ENCODE measurements at regions not wholly inside any gene's neighbourhood (a gene's known extent, or its start where the extent isn't known, plus 50 kb on each side); places are given as distances from the start of the nearest gene placed in this dataset.

DNA sequence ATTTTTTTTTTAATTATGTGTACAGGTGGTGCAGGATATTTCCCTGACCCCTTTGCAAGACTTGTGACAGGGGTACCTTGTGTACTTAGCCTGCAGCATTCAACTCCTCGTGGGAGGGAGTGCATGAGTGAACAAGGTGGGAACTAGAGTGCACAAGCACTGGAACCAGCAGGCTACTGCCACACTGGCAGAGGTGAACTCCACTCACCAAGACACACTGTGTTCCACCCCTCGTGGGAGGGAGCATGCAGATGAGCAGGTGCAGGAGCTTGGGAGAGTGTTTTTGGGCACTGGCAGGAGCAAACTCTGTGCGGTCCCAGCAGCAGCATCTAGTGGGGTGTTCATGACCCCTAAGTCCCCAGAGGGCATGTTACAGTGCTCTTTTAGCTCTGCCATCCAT lies 282.7 kb upstream of the PLET1 start:
- no peak for DNase-seq

DNA sequence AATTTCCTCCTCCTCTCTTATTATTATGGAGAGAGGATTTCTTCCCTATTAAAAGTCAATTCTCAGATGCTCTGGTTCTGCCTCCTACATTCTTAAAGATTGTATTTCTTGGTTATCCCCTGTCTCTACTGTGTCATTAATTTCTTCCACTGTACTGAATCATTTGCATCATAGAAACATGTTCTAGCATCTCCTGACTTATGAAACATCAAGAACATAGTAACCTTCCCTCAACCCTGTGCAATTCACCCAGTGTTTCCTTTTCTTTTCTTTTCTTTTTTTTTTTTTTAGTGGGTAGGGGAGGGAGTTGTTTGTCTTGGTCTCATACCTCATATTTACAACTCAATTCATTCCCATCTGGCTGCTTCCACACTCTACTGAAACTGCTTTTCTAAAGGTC lies 288.0 kb upstream of the PLET1 start:
- no peak for DNase-seq

DNA sequence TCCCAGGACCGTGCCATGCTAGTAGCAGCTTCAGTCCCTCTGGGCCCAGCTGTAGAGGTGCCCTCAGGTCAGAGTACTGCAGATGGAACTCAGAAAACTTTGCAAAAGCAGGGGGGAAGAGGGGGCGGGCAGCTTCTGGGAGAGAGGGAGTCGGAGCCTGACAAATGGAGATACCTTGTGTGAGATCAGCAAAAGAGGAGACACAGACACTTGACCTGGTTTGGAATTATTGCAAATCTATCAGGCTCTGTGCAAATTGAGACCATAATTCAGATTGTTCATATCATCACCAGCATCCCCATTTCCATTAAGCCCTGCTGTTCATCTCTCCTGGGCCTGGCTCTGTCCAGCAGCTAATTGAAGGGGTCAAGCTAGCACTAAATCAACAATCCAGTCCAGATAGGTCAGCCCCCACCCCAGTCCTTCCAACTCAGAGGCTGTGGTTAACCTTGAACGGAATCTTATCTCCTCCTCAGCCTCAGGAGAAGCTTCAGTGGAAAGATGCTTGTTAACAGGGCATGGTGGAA lies 292.6 kb upstream of the PLET1 start:
- no peak for DNase-seq

DNA sequence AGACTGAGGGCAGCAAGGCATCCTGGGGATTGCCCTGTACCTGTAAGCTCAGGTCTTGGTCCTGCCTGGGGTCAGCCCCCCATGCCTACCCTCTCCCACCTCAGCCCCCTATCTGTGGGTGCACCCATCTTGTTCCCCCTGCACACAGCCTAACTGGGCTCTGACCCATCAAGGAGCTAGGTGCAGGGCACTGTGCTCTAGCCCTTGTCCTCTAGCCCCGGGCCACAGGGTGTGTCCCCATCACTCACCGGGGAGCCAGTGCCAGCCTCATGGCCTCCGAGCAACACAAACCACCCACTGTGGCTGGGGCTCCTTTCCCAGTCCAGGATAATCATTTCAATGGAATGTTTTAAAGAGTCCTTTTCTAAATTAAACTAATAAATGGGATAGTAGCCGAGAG lies 293.9 kb upstream of the PLET1 start:
- no peak for DNase-seq

DNA sequence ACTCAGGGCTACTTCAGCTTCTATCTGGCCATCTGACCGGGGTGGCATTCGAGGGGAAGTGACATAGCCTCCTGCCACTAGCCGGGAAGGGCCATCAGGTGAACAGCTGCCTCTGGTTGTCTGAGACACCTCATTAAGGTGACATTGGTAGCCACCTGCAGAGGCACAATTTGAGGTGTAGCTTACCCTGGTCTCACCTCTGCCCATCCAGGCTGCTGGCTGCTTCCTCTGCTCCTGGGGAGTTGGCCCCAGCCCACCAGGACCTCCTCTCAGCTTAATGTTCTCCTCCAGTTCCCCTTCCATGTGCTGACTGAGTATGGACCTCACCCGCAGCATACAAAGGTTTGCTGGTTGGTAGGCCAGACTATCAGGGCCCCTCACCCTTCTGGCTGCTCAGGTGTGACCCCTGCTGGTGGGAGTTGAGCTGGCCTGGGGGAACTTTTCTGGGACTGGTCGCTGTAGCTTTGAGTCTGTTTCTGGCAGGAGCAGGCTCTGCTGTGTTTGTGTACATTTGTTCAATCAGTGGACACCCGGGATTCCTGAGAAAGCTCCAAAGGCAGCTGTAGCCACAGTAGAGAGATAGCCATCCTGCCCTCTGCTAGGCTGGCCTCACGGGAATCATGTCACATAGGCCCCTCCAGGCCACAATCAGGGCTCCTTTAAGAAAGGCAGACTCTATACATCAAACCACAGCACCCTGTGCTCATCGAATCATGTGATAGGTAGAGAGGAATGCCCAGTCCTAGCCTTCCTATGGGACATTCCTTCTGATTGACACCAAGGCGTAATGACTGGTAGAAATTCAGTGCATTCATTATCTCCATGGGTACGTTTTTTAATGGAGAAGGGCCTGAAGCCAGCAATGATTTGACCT lies 295.1 kb upstream of the PLET1 start:
- peak; percentile 69 for DNase-seq

DNA sequence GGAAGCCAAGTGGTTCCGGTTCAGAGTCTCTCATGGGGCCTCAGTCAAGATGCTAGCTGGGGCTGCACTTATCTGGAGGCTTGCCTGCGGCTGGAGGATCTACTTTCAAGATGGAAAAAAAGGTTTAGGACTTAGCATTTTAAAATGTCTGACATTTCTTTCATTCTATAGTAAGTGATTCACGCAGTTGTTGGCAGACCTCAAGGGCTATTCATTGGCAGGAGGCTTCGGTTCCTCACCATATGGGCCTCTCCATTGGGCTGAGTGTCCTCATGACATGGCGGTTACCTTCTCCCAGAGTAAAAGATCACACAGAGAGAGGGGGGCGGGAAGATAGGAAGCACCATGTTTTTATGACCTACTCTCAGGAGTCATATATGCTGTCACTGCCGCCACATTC lies 298.0 kb upstream of the PLET1 start:
- DNase-seq: no peak

DNA sequence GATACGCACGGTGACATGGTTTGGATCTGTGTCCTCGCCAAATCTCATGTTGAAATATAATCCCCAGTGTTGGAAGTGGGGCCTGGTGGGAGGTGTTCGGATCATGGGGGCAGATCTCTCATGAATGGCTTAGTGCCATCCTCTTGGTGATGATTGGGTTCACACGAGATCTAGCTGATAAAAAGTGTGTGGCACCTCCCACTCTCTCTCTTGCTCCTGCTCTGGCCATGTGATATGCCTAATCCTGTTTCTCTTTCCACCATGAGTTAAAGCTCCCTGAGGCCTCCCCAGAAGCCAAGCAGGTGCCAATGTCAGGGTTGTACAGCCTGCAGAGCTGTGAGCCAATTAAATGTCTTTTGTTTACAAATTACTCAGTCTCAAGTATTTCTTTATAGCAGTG lies 303.1 kb upstream of the PLET1 start:
- no peak for DNase-seq

DNA sequence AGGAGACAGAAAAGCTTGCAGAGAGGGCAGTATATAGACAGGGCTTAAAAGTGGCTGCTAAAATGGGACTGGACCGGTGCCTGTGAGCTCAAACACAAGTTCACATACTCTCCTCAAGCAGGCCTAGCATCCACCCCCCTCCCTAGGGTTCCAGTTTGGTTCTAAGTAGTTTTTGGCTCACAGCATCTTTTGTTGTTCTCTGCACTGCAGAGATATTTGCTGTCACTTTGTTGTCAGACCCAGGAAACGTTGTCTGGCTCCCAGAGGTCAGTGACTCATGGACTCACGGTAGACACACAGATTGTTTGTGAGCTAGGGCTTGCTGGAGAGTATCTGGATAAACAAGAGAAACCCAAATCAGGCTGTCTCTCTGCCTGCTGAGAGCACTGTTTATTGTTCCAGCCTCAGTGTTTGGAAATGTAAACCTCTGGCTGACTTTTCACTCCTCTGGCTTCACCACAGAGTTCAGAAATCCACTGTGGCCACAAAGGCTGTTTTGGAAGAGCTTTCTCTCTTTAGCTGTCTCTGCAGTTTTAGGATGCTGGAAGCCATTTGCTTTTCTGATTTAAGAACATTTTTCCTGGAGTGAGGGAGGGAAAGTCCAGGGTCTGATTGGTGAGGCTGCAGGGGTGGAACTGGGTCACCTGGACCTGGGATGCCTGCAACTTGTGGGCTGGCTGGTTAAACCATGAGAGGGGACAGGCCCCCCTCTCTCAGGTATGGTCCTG lies 303.7 kb upstream of the PLET1 start:
- DNase-seq: no peak

DNA sequence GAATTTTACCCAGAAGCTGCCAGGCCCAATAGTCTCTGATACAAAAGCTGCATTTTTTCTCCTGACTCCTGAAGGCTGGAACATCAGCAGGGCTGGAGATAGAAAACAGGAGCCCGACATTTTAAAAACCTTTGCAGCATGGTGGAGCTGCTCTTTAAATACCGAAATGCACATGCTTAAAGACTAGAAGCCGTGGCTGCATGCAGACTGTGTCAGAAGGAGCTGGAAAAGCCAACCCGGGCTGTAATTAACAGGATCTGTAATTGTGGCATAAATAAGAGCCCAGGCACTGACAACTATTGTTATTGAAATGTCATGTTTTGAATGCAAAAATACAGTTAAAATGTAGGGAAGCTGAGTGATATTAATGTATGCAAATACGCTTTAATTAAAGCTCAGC lies 304.9 kb upstream of the PLET1 start:
- no peak for DNase-seq

DNA sequence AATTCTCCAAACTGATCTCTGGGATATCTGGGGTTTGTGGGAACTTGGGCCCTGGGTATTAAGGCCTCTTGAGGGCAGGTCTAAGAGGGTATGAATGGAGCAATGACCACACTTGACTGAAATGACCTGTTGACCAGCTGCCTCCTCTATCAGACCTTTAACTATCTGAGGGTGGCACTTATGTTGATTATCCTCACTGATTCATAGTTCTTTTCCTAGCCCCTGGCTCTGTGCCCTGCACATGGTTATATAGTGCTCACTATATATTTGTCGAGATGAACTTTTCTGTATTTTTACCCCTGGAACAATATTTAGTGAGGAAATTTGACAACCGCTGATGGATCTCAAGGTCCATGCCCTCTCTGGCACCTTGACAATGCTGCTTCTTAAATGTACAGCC lies 305.5 kb upstream of the PLET1 start:
- no peak for DNase-seq

DNA sequence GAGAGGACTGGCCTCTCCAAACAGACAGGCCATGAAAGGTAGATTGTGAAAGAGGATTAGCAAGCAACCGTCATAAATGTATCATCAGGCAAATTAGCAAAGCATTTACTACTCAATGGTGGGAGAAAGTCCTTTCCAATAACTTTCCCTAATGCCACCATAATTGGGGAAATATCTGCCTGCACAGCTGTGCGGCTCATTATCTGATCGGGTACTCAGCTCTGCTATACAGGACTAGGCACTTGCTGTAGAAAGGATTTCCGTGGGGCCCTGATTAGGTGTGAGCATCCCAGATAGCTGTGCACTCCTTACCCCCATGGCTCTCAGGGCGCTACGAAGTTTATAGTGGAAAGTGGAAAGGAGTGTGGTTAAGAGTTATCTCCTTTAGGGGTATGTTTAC lies 309.7 kb upstream of the PLET1 start:
- DNase-seq: no peak

DNA sequence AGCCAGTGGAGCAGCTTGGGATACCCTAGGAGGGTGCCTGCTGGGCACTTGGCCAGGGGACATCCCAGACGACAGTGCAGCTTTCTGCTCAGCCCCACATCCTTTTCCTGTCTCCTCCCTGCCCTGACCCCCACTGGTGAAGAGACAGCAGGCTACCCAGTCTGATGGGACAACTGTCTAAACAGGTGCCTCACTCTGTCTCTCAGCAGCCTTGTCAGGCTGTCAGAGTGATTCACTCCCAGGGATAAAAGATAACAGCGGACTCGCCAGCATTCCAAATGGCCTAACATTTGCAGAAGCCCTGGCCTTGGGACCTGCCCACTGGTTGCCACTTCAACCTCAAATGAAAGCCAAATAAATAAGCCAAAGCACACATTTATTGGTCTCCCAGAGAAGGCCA lies 318.6 kb upstream of the PLET1 start:
- DNase-seq: no peak

DNA sequence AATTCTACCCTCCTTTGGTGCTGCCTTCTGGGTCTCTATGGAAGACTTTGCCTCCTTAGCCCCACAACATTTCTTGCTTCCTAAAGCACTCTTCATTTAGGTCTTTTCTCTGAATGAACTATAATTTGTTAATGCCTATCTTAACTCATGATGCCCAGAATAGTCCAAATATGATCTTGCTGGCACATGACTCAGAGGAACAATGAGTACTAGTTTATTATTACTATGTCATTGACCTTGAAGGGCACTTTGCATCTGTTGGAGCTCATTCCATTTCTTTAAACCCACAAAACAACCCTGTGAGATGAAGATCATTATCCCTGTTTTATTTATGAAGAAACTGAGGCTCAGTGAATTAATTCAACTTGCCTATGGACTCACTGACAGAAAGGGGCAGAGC lies 320.2 kb upstream of the PLET1 start:
- DNase-seq: no peak

DNA sequence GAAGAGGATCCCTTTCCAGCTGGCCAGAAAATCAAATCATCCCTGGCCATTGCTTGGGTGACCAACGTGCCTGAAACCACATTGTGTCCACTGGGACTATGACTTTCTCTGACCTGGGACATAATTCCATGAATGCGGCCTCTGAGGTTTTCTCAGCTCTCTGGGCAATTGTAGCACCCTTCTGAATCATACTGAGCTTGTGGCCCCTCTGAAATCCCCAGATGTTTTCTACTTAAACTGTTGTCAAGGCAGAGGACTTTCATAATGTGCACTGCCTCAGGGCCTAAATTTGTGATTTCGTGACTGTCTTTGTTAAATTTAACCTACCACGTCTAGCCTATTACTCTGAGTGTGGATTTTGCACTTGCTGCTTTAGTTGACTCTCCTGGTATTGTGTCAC lies 321.1 kb upstream of the PLET1 start:
- DNase-seq: no peak

DNA sequence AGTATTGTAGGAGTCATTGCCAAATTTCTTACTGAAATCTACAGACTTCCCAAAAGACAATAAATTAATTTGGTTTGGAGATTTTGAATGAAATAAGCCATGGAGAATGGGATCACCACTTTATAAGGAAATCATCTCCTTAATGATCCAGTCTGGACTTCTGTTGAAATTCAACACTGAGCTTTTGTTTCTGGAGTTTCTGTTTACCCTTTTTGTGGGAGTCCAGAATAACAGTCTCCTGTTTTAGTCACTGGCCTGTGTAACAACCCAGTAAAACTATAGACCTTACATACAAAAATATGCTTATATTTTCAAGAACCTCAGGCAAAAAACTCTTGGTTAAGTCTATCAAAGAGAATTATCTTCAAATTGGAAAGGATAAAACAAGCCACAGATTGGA lies 321.7 kb upstream of the PLET1 start:
- no peak for DNase-seq

DNA sequence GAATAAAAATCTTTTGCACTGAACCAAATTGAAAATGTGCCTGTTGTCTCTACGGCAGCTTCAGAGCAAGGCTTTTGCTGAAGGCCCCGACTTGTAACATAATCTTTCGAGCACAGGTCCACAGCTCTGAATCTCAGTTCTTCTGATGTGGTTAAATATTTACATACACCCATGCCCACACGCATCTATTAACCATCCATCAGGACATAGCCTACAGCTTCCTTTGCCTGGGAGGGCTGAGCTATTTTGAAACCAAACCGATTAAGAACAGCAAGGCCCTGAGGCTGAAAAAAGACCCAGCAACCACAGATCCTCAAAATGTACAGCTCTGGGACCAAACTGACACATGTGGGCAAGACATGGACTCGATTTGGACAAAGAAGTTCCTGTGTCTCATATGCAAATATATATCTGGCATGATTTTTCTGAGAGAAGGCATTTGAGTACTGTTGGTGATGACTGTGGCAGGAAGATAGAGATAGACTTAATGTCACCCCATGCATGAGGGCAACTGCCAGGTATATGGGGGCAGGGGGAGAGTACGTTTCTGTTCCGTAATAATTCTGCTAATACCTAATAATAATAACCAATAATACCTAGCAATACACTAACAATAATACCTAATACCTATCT lies 322.7 kb upstream of the PLET1 start:
- no peak for DNase-seq

DNA sequence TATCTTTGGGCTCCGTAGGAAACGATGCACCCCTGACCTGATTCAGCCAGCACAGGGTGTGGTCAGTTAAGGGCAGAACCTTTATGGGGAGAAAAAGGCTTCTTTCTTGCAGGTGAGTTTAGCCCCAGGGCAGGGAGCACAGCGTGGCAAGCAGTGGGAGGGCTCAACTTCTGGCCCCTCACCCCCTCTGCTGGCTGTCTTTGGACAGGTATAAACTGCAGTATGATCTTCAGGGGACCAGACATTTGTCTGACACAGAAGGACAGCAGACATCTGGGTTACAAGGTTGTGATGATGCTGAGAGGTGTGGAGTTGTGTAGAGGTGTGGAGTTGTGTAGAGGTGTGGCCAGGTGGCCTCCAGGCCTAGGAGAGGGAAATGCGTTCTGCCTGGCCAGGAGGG lies 324.0 kb upstream of the PLET1 start:
- no peak for DNase-seq

DNA sequence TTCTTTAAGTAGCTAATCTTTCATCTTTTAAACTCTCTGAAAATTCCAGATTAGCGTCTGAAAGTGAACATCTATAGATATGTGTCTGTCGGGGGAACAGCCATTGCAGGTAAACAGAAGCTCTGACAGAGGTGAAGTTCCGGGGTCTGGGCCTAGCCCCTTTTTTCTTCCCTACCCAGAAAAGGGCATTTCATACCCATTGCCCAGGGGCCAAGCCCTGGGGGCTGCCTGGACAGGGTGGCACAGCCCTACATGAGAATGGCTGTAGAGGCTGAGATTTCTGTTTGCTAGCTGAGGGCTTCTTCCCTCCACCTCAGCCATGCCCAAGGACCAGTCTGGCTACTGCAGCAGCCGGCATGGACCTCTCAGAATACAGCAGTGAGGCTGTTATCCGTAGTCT lies 327.0 kb upstream of the PLET1 start:
- DNase-seq: no peak

DNA sequence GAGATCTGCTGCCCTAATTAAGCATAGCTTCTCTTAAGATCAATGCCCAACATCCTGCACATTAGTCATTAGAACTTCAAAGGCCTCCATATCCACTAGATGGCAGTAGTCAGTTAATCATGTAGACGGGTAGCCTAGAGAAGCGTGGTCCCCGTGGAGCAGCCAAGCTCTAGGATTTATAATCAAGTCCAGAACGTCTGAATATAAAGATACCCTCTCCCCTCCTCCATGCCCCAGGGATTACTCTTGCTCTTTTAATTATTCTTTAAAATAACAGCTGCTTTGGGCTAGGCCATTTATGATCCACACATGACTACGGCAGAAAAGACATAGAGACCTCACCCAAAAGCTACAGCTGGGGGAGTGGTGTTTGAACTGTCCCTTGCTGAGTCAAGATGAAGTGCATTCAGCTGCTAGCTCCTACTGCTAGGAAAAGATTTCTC lies 327.6 kb upstream of the PLET1 start:
- peak; percentile 26 for DNase-seq

DNA sequence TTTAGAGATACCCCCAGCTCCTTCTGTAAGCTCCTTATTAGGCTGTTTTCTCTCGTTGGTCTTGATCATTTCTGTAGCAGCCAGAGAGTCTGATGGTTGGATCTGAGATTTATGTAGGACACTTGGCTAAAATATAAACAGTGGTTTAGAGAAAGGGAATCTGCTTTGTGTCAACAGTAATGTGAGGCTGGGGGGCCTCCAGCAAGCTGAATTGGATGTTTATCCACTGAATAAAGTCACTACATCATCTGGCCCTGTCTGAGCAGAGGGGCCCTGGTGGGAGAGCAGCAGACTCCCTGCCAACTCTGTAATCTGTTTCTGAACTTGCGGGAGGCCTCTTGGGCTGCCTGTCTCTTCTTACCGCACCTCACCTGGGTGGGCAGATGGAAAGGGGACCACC lies 328.5 kb upstream of the PLET1 start:
- no peak for DNase-seq

DNA sequence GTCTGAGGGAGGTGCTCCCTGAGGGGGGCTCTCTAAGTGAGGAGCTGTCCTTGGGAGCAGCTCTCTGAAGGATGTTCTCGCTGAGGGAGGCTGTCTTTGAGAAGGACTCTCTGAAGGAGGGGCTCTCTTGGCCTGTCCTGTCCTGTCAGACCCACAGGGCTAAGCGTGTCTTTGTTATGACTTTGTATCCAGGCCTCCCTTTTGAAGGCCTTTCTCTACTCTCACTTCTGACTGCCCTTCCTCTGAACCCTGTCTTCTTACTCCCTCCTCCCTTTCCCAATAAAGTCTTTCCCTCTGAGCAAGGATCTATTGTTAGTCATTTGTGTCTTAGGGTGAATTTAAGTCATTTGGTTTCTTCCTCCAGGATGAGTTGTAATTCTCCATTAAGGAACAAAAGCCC lies 330.1 kb upstream of the PLET1 start:
- no peak for DNase-seq

DNA sequence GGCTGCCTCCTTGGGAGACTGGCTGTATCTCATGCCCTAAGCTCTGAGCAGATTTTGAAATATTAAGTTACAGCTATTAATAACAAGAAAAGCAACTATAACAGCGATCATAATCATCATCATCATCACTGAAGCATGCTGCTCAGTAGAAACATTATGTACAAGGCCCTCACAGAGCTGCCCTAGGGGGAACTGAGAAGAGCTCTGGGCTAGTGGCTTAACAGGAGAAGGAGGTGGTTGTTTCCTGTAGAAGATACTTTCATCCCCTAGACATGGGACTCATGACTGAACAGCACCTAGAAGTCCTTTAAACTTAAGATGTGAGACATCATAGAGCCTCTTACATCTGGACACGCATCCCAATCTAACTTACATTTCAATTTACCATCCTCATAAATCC lies 332.8 kb upstream of the PLET1 start:
- no peak for DNase-seq

DNA sequence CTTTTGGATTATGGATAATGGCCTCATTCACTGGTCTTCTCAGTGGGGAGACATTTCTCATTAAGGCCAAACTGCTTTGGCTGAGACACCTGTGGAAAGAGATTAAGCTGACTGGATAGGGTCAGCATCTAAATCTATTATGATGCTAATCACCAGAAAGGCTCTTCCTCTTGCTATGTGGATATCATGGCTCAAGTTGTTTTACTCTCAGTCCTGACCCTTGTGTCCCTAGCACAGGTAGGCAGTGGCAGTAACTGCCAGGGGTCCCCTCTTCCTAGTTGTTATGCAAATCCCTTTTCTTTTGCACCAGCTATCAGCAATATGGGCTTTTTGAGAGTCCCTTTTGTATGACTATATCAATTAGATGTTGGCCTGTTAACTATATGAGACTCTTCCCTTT lies 335.7 kb upstream of the PLET1 start:
- DNase-seq: no peak

DNA sequence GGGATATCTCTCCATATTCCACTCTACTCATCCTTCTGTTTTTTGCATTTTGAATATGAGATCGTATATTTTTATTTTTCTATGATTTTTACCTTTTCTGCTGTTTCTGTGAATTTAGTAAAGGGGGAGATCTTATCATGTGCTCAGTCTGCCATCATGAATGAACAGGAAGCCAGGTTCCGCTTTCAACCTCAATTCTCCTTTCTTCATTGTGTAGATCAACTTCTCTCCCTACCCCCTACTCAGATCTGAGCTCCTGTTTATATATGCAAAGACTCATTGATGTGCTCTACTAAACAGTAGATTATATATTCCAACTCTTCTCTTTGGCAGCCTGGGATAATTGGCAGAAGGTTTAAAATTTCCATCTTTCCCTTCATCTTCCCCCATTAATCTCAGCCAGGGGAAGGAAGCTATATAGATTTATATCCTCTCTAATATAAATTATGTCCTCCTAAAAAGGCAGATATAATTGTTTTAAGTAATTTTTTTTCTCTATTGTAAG lies 336.7 kb upstream of the PLET1 start:
- DNase-seq: no peak
